ENCODE measurements at regions not wholly inside any gene's neighbourhood (a gene's known extent, or its start where the extent isn't known, plus 50 kb on each side); places are given as distances from the start of the nearest gene placed in this dataset.

- H3K4me3 ChIP-seq (ENCODE audit: extremely low read depth, insufficient read depth, low read length, poor library complexity, severe bottlenecking): peak overlapping the region; percentile 6
- H3K27ac ChIP-seq (ENCODE audit: low read depth, low read length, severe bottlenecking): peak overlapping the region; percentile 60
- peaks cover 13% of the 10 kb centered on the region for H3K9me3 ChIP-seq (ENCODE audit: control insufficient read depth, low read length)
- H3K4me1 ChIP-seq (ENCODE audit: control insufficient read depth, insufficient read depth, low read length, poor library complexity, severe bottlenecking): peaks cover 6% of the 10 kb centered on the region
- WGBS, 2 experiments (ENCODE audit: insufficient coverage in 2 of 2): 6 to 7% methylated on average over 18 of the region's 22 CpGs
- no peaks in the 10 kb centered on the region for H3K36me3 ChIP-seq (ENCODE audit: control insufficient read depth, insufficient read depth, low read length)
Observed at GRCh38 chr3:150183678-150184425, 213.2 kb upstream of the PFN2 start.

DNA sequence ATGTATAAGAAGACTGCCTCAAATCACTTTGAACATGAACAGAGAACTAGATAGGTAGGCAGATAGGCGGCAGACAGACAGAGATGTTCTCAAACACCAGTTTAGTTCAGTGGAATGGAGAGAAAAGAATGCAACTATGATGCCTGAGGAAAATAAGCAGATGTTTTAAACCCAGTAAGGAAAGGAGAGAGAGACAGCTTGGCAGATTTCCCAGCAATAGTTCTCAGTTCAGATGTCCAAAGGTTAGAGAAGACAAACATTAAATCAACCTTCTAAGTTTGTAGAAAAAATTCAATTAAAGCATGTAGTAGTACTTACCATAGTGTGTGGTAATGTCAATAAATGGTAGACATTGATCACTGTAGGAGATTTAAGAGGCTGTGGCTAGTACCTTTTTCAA lies 209.6 kb upstream of the PFN2 start:
- Histone ChIP-seq H3K36me3 (ENCODE audit: control insufficient read depth, insufficient read depth, low read length) (no peaks in the 10 kb centered on the region), H3K9me3 (ENCODE audit: control insufficient read depth, low read length) (peaks cover 2% of the 10 kb centered on the region), H3K27ac (ENCODE audit: low read depth, low read length, severe bottlenecking) (no peak overlapping the region), H3K4me3 (ENCODE audit: extremely low read depth, insufficient read depth, low read length, poor library complexity, severe bottlenecking) (no peak overlapping the region), H3K4me1 (ENCODE audit: control insufficient read depth, insufficient read depth, low read length, poor library complexity, severe bottlenecking) (peaks cover 6% of the 10 kb centered on the region)
- WGBS, 2 experiments (ENCODE audit: insufficient coverage in 2 of 2): 88 to 100% methylated on average over 1 of the region's 1 CpG

DNA sequence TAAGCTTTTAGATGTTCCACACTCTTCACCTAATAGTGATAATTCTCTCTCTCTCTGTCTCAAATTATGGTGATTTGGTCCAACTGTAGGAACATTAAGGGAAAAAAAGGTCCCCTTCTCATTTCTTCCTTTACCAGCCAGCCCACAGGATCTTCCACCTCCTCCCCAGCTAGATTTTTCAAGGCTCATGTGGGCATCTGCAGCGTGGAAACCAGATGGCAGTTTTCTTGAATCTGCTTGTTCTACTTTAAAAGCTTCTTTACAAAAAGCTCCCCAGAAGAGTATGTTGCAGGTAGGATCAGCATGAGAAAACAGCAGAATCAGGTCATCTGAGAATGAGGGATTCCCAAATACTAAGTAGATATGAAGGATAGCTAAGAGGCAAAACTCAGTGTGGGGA lies 208.6 kb upstream of the PFN2 start:
- Histone ChIP-seq H3K4me3 (ENCODE audit: extremely low read depth, insufficient read depth, low read length, poor library complexity, severe bottlenecking) (no peak overlapping the region), H3K4me1 (ENCODE audit: control insufficient read depth, insufficient read depth, low read length, poor library complexity, severe bottlenecking) (peaks cover under 1% of the 10 kb centered on the region), H3K36me3 (ENCODE audit: control insufficient read depth, insufficient read depth, low read length) (no peaks in the 10 kb centered on the region), H3K9me3 (ENCODE audit: control insufficient read depth, low read length) (no peaks in the 10 kb centered on the region), H3K27ac (ENCODE audit: low read depth, low read length, severe bottlenecking) (no peak overlapping the region)
- 75% methylated on average over 1 of the region's 1 CpG; no CpG with 5 or more reads in 1 of the 2 experiments for WGBS, 2 experiments (ENCODE audit: insufficient coverage in 2 of 2)

DNA sequence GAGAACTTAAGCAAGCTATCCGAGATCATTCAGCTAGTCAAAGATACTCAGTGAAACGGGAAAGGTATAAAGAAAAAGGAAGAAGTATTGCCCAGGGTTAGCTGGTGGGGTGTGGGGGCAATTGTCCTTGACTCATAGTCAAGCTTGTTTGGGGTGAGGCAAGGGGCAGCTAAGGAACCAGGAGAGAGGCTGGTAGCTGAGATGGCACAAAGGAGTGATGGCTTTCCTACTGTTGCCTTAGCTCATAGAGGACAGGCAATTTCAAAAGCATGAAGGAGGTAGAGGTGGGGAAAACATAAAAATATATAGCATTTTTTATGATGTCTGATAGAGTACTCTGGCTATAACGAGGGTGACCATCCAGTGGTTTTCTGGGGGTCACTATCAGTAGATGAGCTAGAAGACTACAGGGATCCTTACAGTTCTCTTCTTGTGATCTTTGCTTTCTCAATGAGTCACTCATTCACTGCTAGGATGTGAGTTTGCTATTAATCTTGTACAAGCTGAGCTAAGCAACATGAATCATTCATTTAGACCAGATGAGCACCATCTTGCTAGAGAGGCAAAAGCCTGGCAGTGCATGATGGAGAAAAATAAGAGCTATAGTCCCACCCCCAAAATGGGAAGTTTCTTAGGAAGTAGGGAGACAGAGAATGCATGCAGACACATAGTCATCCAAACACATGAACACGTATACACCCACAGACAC lies 207.1 kb upstream of the PFN2 start:
- Histone ChIP-seq H3K4me3 (ENCODE audit: extremely low read depth, insufficient read depth, low read length, poor library complexity, severe bottlenecking) (no peak overlapping the region), H3K9me3 (ENCODE audit: control insufficient read depth, low read length) (no peaks in the 10 kb centered on the region), H3K27ac (ENCODE audit: low read depth, low read length, severe bottlenecking) (no peak overlapping the region), H3K4me1 (ENCODE audit: control insufficient read depth, insufficient read depth, low read length, poor library complexity, severe bottlenecking) (no peaks in the 10 kb centered on the region), H3K36me3 (ENCODE audit: control insufficient read depth, insufficient read depth, low read length) (no peaks in the 10 kb centered on the region)
- WGBS, 2 experiments (ENCODE audit: insufficient coverage in 2 of 2): 91 to 100% methylated on average over 3 to 4 of the region's 4 CpGs

DNA sequence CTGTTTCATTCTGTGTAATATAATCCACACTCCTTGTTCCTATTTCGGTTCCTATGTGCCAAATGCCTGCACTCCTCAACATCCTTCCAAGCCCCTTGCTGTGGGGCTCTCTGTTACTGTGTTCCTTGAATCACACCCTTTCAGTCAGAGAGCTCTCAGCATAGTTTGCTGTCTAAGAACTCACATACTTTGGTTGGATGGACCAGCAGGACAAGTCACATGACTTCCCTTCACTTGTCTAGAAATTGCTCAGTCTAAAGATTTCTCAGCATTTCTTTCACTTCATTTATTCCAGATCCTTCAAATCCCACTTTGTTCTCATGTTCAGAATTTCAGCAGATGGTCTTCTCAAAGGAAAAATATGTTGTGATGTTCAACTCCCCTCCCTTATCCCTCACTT lies 203.5 kb upstream of the PFN2 start:
- WGBS, 2 experiments (ENCODE audit: insufficient coverage in 2 of 2): 100% methylated on average over 1 of the region's 1 CpG
- no peaks in the 10 kb centered on the region for H3K9me3 ChIP-seq (ENCODE audit: control insufficient read depth, low read length)
- no peaks in the 10 kb centered on the region for H3K4me1 ChIP-seq (ENCODE audit: control insufficient read depth, insufficient read depth, low read length, poor library complexity, severe bottlenecking)
- no peaks in the 10 kb centered on the region for H3K36me3 ChIP-seq (ENCODE audit: control insufficient read depth, insufficient read depth, low read length)
- H3K27ac ChIP-seq (ENCODE audit: low read depth, low read length, severe bottlenecking): no peak overlapping the region
- no peak overlapping the region for H3K4me3 ChIP-seq (ENCODE audit: extremely low read depth, insufficient read depth, low read length, poor library complexity, severe bottlenecking)

DNA sequence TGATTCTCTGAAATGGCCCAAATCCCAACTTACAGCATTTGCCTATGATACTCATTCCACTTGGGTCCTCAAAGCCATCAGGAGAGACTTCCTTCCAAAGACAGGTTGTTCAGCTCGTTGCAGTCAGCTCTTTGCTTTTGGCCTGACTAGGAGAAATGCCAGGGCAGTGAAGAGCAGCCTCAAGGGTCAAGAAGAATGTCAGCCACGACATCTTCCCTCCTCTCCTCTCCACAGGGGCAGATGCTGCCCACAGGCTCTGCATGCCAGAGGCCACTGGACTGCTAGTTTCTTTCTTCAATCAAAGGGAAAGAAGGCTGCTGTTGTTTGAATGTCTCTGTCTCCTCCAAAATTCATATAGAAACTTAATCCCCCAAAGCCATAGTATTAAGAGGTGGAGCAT lies 201.7 kb upstream of the PFN2 start:
- 79 to 100% methylated on average over 1 of the region's 2 CpGs for WGBS, 2 experiments (ENCODE audit: insufficient coverage in 2 of 2)
- H3K36me3 ChIP-seq (ENCODE audit: control insufficient read depth, insufficient read depth, low read length): no peaks in the 10 kb centered on the region
- no peak overlapping the region for H3K27ac ChIP-seq (ENCODE audit: low read depth, low read length, severe bottlenecking)
- H3K4me3 ChIP-seq (ENCODE audit: extremely low read depth, insufficient read depth, low read length, poor library complexity, severe bottlenecking): no peak overlapping the region
- no peaks in the 10 kb centered on the region for H3K9me3 ChIP-seq (ENCODE audit: control insufficient read depth, low read length)
- H3K4me1 ChIP-seq (ENCODE audit: control insufficient read depth, insufficient read depth, low read length, poor library complexity, severe bottlenecking): no peaks in the 10 kb centered on the region

DNA sequence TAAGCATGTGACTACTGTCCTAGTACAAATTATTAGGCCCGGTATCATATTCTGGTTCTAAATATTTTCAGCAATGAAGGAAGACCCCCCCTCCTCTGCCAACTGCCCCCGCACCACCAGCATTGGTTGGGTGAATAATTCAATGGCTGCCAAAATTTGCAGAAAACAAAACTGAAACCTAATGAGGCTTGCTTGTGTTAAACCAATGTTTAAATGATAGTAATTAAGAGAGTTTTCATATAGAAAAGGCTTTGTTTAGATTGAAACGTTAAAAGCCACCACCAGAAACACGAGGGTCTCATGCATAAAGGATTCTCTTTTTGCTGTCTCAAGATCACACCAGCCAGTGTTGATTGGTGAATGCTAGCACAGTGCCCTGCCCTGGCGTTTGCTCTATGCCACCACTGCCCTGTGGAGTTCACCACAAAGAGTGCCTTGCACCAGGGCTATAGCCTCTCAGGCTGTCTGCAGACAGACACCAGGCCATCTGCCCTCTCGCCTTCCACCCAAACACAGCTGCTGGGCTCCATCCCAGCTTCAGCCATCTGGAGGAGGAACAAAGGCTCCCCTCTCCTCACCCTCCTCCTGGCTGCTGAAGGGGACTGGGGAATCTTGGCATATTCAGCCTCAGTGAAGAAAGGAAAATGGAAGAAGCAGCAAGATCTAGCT lies 200.3 kb upstream of the PFN2 start:
- H3K27ac ChIP-seq (ENCODE audit: low read depth, low read length, severe bottlenecking): no peak overlapping the region
- H3K9me3 ChIP-seq (ENCODE audit: control insufficient read depth, low read length): no peaks in the 10 kb centered on the region
- 95% methylated on average over 2 to 4 of the region's 6 CpGs for WGBS, 2 experiments (ENCODE audit: insufficient coverage in 2 of 2)

GRCh38 chr3:150169330-150169940 lies 198.7 kb upstream of the PFN2 start:
- H3K9me3 ChIP-seq (ENCODE audit: control insufficient read depth, low read length): no peaks in the 10 kb centered on the region
- H3K4me1 ChIP-seq (ENCODE audit: control insufficient read depth, insufficient read depth, low read length, poor library complexity, severe bottlenecking): no peaks in the 10 kb centered on the region
- no peak overlapping the region for H3K4me3 ChIP-seq (ENCODE audit: extremely low read depth, insufficient read depth, low read length, poor library complexity, severe bottlenecking)
- H3K27ac ChIP-seq (ENCODE audit: low read depth, low read length, severe bottlenecking): no peak overlapping the region
- 0 to 83% methylated on average over 1 of the region's 5 CpGs for WGBS, 2 experiments (ENCODE audit: insufficient coverage in 2 of 2)
- H3K36me3 ChIP-seq (ENCODE audit: control insufficient read depth, insufficient read depth, low read length): no peaks in the 10 kb centered on the region

More for the DNA sequence above, 200.3 kb upstream of the PFN2 start:
- H3K4me3 ChIP-seq (ENCODE audit: extremely low read depth, insufficient read depth, low read length, poor library complexity, severe bottlenecking): no peak overlapping the region
- H3K36me3 ChIP-seq (ENCODE audit: control insufficient read depth, insufficient read depth, low read length): no peaks in the 10 kb centered on the region
- H3K4me1 ChIP-seq (ENCODE audit: control insufficient read depth, insufficient read depth, low read length, poor library complexity, severe bottlenecking): no peaks in the 10 kb centered on the region

DNA sequence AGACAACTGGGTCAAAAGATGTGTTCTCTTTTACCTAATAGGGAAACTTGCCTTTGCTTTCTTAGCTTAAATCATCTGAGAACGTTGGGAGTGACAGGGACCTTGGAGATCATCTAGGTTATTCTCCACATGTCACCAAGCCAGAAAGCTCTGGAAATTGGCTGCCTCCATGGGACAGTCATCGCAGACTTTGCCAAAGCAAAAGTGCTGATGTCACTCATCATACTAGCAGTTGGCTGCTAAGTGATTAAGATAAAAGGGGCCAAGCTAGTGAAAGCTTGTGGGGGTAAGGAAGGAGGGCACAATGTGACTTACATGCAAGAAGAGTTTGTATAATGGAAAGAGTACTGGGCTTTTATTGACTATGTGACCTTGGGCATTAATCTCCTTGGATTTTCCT lies 198.0 kb upstream of the PFN2 start:
- no peak overlapping the region for H3K4me3 ChIP-seq (ENCODE audit: extremely low read depth, insufficient read depth, low read length, poor library complexity, severe bottlenecking)
- H3K9me3 ChIP-seq (ENCODE audit: control insufficient read depth, low read length): no peaks in the 10 kb centered on the region
- H3K4me1 ChIP-seq (ENCODE audit: control insufficient read depth, insufficient read depth, low read length, poor library complexity, severe bottlenecking): no peaks in the 10 kb centered on the region
- no peak overlapping the region for H3K27ac ChIP-seq (ENCODE audit: low read depth, low read length, severe bottlenecking)
- no CpG with 5 or more reads among the region's 2 CpGs for WGBS, 2 experiments (ENCODE audit: insufficient coverage in 2 of 2)
- no peaks in the 10 kb centered on the region for H3K36me3 ChIP-seq (ENCODE audit: control insufficient read depth, insufficient read depth, low read length)

DNA sequence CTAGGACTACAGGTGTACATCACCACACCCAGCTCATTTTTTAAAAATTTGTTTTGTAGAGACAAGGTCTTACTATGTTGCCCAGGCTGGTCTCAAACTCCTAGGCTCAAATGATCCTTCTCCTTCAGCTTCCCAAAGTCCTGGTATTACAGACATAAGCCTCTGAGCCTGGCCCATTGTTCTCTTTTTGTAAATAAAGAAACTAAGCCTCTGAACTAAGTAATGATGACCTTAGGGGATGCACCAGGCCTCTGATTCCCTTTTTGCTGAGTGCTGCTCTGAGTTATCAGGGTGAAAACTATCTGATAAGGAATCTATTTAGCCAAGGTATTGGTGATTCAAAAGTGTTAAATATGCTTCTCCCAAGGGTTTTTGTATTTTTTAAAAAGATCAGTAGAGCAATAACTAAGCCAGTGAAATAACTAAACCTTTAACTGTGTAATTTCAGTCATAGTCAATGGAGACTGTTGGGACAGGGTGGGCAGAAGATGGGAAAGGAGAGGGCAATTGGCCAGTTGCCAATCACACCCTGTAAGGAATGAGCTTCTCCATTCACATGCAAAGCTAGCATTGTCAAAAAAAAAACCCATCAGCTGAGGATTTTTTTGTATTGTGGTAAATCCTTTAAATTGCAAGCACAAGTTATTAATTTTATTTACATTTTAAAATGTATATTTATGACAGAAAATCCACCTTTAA lies 194.8 kb upstream of the PFN2 start:
- H3K4me3 ChIP-seq (ENCODE audit: extremely low read depth, insufficient read depth, low read length, poor library complexity, severe bottlenecking): no peak overlapping the region
- H3K9me3 ChIP-seq (ENCODE audit: control insufficient read depth, low read length): no peaks in the 10 kb centered on the region
- no peaks in the 10 kb centered on the region for H3K36me3 ChIP-seq (ENCODE audit: control insufficient read depth, insufficient read depth, low read length)
- no peaks in the 10 kb centered on the region for H3K4me1 ChIP-seq (ENCODE audit: control insufficient read depth, insufficient read depth, low read length, poor library complexity, severe bottlenecking)
- H3K27ac ChIP-seq (ENCODE audit: low read depth, low read length, severe bottlenecking): no peak overlapping the region
